B cell (primary cell): ENCODE measurements at regions not wholly inside any gene's neighbourhood (a gene's known extent, or its start where the extent isn't known, plus 50 kb on each side); places are given as distances from the start of the nearest gene placed in this dataset.

Experiments used
- ATAC-seq: fragments of 200-7000 bp; cut with Tn5 transposase; one replicate; pipeline ENCODE4 v1.10.0; 2021; ENCODE audit warnings: low read depth, mild to moderate bottlenecking, moderate number of reproducible peaks, moderate library complexity
- CTCF ChIA-PET: fragments of 350-600 bp; sonication (Branson Sonifier 250); formaldehyde crosslinking; loops from one replicate; lab custom pipeline; 2021; ENCODE audit warnings: antibody characterized with exemption, inconsistent platforms; lab: Charles Lee
- POLR2A ChIA-PET: fragments of 350-600 bp; sonication (Branson Sonifier 250); formaldehyde crosslinking; loops from one replicate; lab custom pipeline; 2021; ENCODE audit warnings: antibody characterized with exemption; lab: Charles Lee
- DNase-seq: peaks from one replicate; pipeline ENCODE4 v3.0.0; 2013
- H2AFZ ChIP-seq: 2 replicates; pipeline ENCODE4 v1.6.1; 2012; ENCODE audit warnings: mild to moderate bottlenecking, low read depth, low read length; ENCODE audit not compliant: insufficient read depth, poor library complexity, severe bottlenecking
- H3K27ac ChIP-seq, 2 donors: 1 replicate in 1 of 2; 2 replicates in 1 of 2; pipeline ENCODE4 v1.5.1; 2012 to 2013; ENCODE audit warnings: low read length in 2 of 2, mild to moderate bottlenecking in 2 of 2, moderate library complexity in 1 of 2
- H3K27me3 ChIP-seq, 4 experiments: fragments of 200-600 bp in 1 of 4; sonication (generic) in 1 of 4; replicated peaks in 1 of 4; 1 replicate in 2 of 4; 2 replicates in 2 of 4; pipeline versions ENCODE4 v1.6.1 to v1.7.0; 2013 to 2016; ENCODE audit warnings: low read length in 3 of 4, mild to moderate bottlenecking in 2 of 4, mixed read lengths in 1 of 4, moderate library complexity in 1 of 4; ENCODE audit not compliant: insufficient read depth in 4 of 4, control insufficient read depth in 3 of 4; ENCODE audit errors: control extremely low read depth in 1 of 4
- H3K36me3 ChIP-seq, 2 experiments: replicated peaks in 1 of 2; 1 replicate in 1 of 2; 2 replicates in 1 of 2; pipeline versions ENCODE4 v1.6.1 to v1.7.1; 2013; ENCODE audit warnings: low read length in 1 of 2; ENCODE audit not compliant: insufficient read depth in 2 of 2, control insufficient read depth in 1 of 2; ENCODE audit errors: control extremely low read depth in 1 of 2, extremely low read depth in 1 of 2
- H3K4me1 ChIP-seq, 2 donors: fragments of 200-600 bp in 1 of 2; sonication (generic) in 1 of 2; 1 replicate in 1 of 2; 2 replicates in 1 of 2; pipeline versions ENCODE4 v1.5.1 to v1.6.1; 2013 to 2017; ENCODE audit warnings: low read length in 2 of 2; ENCODE audit not compliant: control insufficient read depth in 2 of 2, insufficient read depth in 2 of 2
- H3K4me2 ChIP-seq: replicated peaks from 2 replicates; pipeline ENCODE3; 2012; ENCODE audit warnings: mild to moderate bottlenecking, low read depth, low read length; ENCODE audit not compliant: poor library complexity, severe bottlenecking
- H3K4me3 ChIP-seq, 5 experiments: fragments of 200-600 bp in 1 of 5; sonication (generic) in 1 of 5; 1 replicate in 3 of 5; 2 replicates in 2 of 5; pipeline versions ENCODE4 v1.5.1 to v1.7.0; 2011 to 2016; ENCODE audit warnings: low read length in 4 of 5, mild to moderate bottlenecking in 4 of 5, low read depth in 2 of 5, control low read depth in 1 of 5, moderate library complexity in 1 of 5; ENCODE audit not compliant: insufficient read depth in 1 of 5; ENCODE audit errors: control extremely low read depth in 1 of 5, extremely low read depth in 1 of 5
- H3K79me2 ChIP-seq: fragments of 200-600 bp; sonication (generic); one replicate; pipeline ENCODE4 v1.6.0; 2016; ENCODE audit warnings: low read length; ENCODE audit not compliant: control insufficient read depth, insufficient read depth
- H3K9ac ChIP-seq: fragments of 200-600 bp; sonication (generic); 2 replicates; pipeline ENCODE4 v1.6.1; 2017; ENCODE audit warnings: mild to moderate bottlenecking, low read length, moderate library complexity
- H3K9me3 ChIP-seq, 3 donors: one replicate each; pipeline versions ENCODE4 v1.6.1 to v1.7.1; 2013; ENCODE audit warnings: low read length in 2 of 3; ENCODE audit not compliant: control insufficient read depth in 2 of 3, insufficient read depth in 1 of 3; ENCODE audit errors: control extremely low read depth in 1 of 3
- H4K20me1 ChIP-seq: 2 replicates; pipeline ENCODE4 v1.6.0; 2012; ENCODE audit warnings: mild to moderate bottlenecking, low read length; ENCODE audit not compliant: insufficient read depth, control insufficient read depth, poor library complexity, severe bottlenecking
- H3K27ac Mint-ChIP-seq: one replicate; pipeline ENCODE4 v1.8.0; 2021; ENCODE audit warnings: mixed read lengths
- H3K27me3 Mint-ChIP-seq: one replicate; pipeline ENCODE4 v1.8.0; 2021; ENCODE audit warnings: mixed read lengths
- H3K4me1 Mint-ChIP-seq: one replicate; pipeline ENCODE4 v1.8.0; 2021; ENCODE audit warnings: mixed read lengths
- H3K4me3 Mint-ChIP-seq: one replicate; pipeline ENCODE4 v1.8.0; 2021; ENCODE audit warnings: mixed read lengths
- H3K9me3 Mint-ChIP-seq: one replicate; pipeline ENCODE4 v1.8.0; 2022; ENCODE audit warnings: mixed read lengths; ENCODE audit not compliant: insufficient read depth
- CTCF ChIP-seq: fragments of 200-600 bp; IDR thresholded peaks from one replicate; pipeline ENCODE4 v1.8.0; 2022; ENCODE audit warnings: antibody characterized with exemption, mild to moderate bottlenecking
- EZH2 ChIP-seq: IDR thresholded peaks from 2 replicates; pipeline ENCODE4 v1.6.1; 2012; ENCODE audit warnings: borderline replicate concordance, low read depth, mild to moderate bottlenecking, moderate library complexity, low read length; ENCODE audit not compliant: insufficient read depth, poor library complexity, severe bottlenecking
- WGBS: methylation state at CpG from one replicate; pipeline ENCODE4 v1.1.5; 2013; ENCODE audit warnings: missing lambda C conversion rate; ENCODE audit not compliant: insufficient coverage; 5-methylcytosine and 5-hydroxymethylcytosine counted together
- intact Hi-C: fragments of 100-400 bp; cut with micrococcal nuclease; formaldehyde crosslinking; loops from one replicate; pipeline ENCODE4 v1.10.0; 2022

GRCh38 chr6:113320653-113321052, 536.5 kb upstream of the MARCKS start:
- no peak for TF ChIP-seq CTCF
- TF ChIP-seq EZH2, result no peak
- no peak overlapping the region for H3K9ac ChIP-seq
- H3K27me3 ChIP-seq, result no peaks in the 10 kb centered on the region
- Mint-ChIP-seq H3K27me3 (no peaks in the 10 kb centered on the region), H3K4me1 (no peaks in the 10 kb centered on the region), H3K27ac (no peak overlapping the region), H3K9me3 (no peaks in the 10 kb centered on the region), H3K4me3 (no peak overlapping the region)
- H2AFZ ChIP-seq, result no peak overlapping the region
- no peaks in the 10 kb centered on the region for H3K36me3 ChIP-seq
- no peaks in the 10 kb centered on the region for H3K9me3 ChIP-seq
- H3K27ac ChIP-seq, result no peak overlapping the region
- no peaks in the 10 kb centered on the region for H3K79me2 ChIP-seq
- 80% methylated on average over 1 of the region's 2 CpGs for WGBS
- ATAC-seq (no peak), DNase-seq (no peak)
- intact Hi-C loops, result no loop called here
- no peaks in the 10 kb centered on the region for H4K20me1 ChIP-seq
- ChIA-PET POLR2A (no interaction called here), CTCF (no interaction called here)
- no peaks in the 10 kb centered on the region for H3K4me1 ChIP-seq
- no peak overlapping the region for H3K4me2 ChIP-seq
- H3K4me3 ChIP-seq, result no peak overlapping the region

- Histone ChIP-seq H3K4me1 (no peaks in the 10 kb centered on the region), H3K79me2 (no peaks in the 10 kb centered on the region), H3K4me2 (no peak overlapping the region), H2AFZ (no peak overlapping the region), H4K20me1 (no peaks in the 10 kb centered on the region), H3K4me3 (no peak overlapping the region), H3K27me3 (no peaks in the 10 kb centered on the region), H3K27ac (no peak overlapping the region), H3K9ac (no peak overlapping the region), H3K9me3 (no peaks in the 10 kb centered on the region), H3K36me3 (no peaks in the 10 kb centered on the region)
- H3K4me3 Mint-ChIP-seq, result no peak overlapping the region
- intact Hi-C loops, result no loop called here
- no peaks in the 10 kb centered on the region for H3K9me3 Mint-ChIP-seq
- no peaks in the 10 kb centered on the region for H3K4me1 Mint-ChIP-seq
- peaks cover 23% of the 10 kb centered on the region for H3K27me3 Mint-ChIP-seq
- WGBS, result 100% methylated on average over 3 of the region's 3 CpGs
- TF ChIP-seq CTCF (no peak), EZH2 (no peak)
- no peak overlapping the region for H3K27ac Mint-ChIP-seq
- POLR2A ChIA-PET, result no interaction called here
- CTCF ChIA-PET, result interaction anchor here (1.1 kb wide), 1 partner anchor 20 kb away, joined by 3 read pairs; no protein-coding TSS in a partner anchor
- no peak for DNase-seq
- ATAC-seq, result no peak
These were observed 530.4 kb upstream of the MARCKS start for GRCh38 chr6:113326781-113327180.
